Inferior parietal cortex (tissue), 1 donor: ENCODE measurements at regions not wholly inside any gene's neighbourhood (a gene's known extent, or its start where the extent isn't known, plus 50 kb on each side); places are given as distances from the start of the nearest gene placed in this dataset.
A peak's percentile ranks its signal among the peaks of the same experiment; 100 is the strongest.
"Not testable (repeated sequence)": the region's sequence is repeated elsewhere in the genome, so short reads cannot be mapped to it uniquely, and the experiment has no call there.

ENCODE experiments used
- DNase-seq: peaks from one replicate; pipeline ENCODE4 v3.0.0-alpha.2; 2016; ENCODE audit errors: extremely low spot score

- no peak for DNase-seq
These were observed 149.9 kb upstream of the TCF4 start for GRCh38 chr18:55737781-55738468.

GRCh38 chr18:55737266-55737665 is 149.3 kb upstream of the TCF4 start:
- no peak for DNase-seq

GRCh38 chr18:55735969-55736368 is 148.0 kb upstream of the TCF4 start:
- no peak for DNase-seq

GRCh38 chr18:55735199-55735855 is 147.3 kb upstream of the TCF4 start:
- no peak for DNase-seq

- no peak for DNase-seq
These were observed 144.5 kb upstream of the TCF4 start for GRCh38 chr18:55732227-55733106.

- no peak for DNase-seq
These were observed 143.6 kb upstream of the TCF4 start for GRCh38 chr18:55731594-55732042.

GRCh38 chr18:55721006-55721405 is 133.0 kb upstream of the TCF4 start:
- DNase-seq, result not testable (repeated sequence)

GRCh38 chr18:55713707-55714106 is 125.7 kb upstream of the TCF4 start:
- DNase-seq, result no peak

- DNase-seq, result no peak
These were observed 118.9 kb upstream of the TCF4 start for GRCh38 chr18:55706898-55707297.

GRCh38 chr18:55699233-55699765 is 111.3 kb upstream of the TCF4 start:
- no peak for DNase-seq

GRCh38 chr18:55696811-55697210 is 108.8 kb upstream of the TCF4 start:
- DNase-seq, result no peak

GRCh38 chr18:55695091-55695490 is 107.1 kb upstream of the TCF4 start:
- no peak for DNase-seq

- no peak for DNase-seq
These were observed 106.3 kb upstream of the TCF4 start for GRCh38 chr18:55694291-55694690.

GRCh38 chr18:55688030-55688429 is 100.0 kb upstream of the TCF4 start:
- DNase-seq, result no peak

- DNase-seq, result no peak
These were observed 99.1 kb upstream of the TCF4 start for GRCh38 chr18:55687106-55687505.

GRCh38 chr18:55685638-55686037 is 97.6 kb upstream of the TCF4 start:
- DNase-seq, result no peak

GRCh38 chr18:55672574-55673361 is 84.8 kb upstream of the TCF4 start:
- DNase-seq, result peak; percentile 13

GRCh38 chr18:55665506-55665905 is 77.5 kb upstream of the TCF4 start:
- DNase-seq, result no peak

- not testable (repeated sequence) for DNase-seq
These were observed 76.9 kb upstream of the TCF4 start for GRCh38 chr18:55664758-55665400.

GRCh38 chr18:55663891-55664290 is 75.9 kb upstream of the TCF4 start:
- DNase-seq, result no peak

- DNase-seq, result no peak
These were observed 70.6 kb upstream of the TCF4 start for GRCh38 chr18:55658598-55658997.
